OCI-LY3 (cell line): ENCODE measurements at regions not wholly inside any gene's neighbourhood (a gene's known extent, or its start where the extent isn't known, plus 50 kb on each side); places are given as distances from the start of the nearest gene placed in this dataset.
"Not testable (repeated sequence)": the region's sequence is repeated elsewhere in the genome, so short reads cannot be mapped to it uniquely, and the experiment has no call there.

ENCODE experiments used
- H2AFZ ChIP-seq: fragments of 200-600, 300-600 bp; shearing (Covaris generic); 2 replicates; pipeline ENCODE4 v1.6.0; 2014; ENCODE audit warnings: antibody characterized with exemption, low read depth, low read length
- H3K27ac ChIP-seq: fragments of 200-600, 300-600 bp; sonication (generic); 2 replicates; pipeline ENCODE4 v1.5.1; 2014; ENCODE audit warnings: mild to moderate bottlenecking, low read length, moderate library complexity, mixed read lengths
- H3K27me3 ChIP-seq: fragments of 200-600, 300-600 bp; sonication (generic); 2 replicates; pipeline ENCODE4 v1.6.1; 2014; ENCODE audit warnings: low read depth, low read length, mixed read lengths
- H3K36me3 ChIP-seq: fragments of 200-600, 300-600 bp; sonication (generic); replicated peaks from 2 replicates; pipeline ENCODE3; 2014; ENCODE audit warnings: low read depth, low read length, mixed read lengths
- H3K4me1 ChIP-seq: fragments of 300-600, 200-600 bp; sonication (generic); 2 replicates; pipeline ENCODE4 v1.6.1; 2014; ENCODE audit warnings: low read length, mixed read lengths
- H3K4me2 ChIP-seq: fragments of 200-600, 300-600 bp; sonication (generic); 2 replicates; pipeline ENCODE4 v1.6.1; 2014; ENCODE audit warnings: low read length, mixed read lengths
- H3K4me3 ChIP-seq: fragments of 300-600, 200-600 bp; sonication (generic); 2 replicates; pipeline ENCODE4 v1.5.1; 2014; ENCODE audit warnings: antibody characterized with exemption, mild to moderate bottlenecking, low read length, moderate library complexity
- H3K79me2 ChIP-seq: fragments of 300-600, 200-600 bp; shearing (Covaris generic); 2 replicates; pipeline ENCODE4 v1.6.1; 2014; ENCODE audit warnings: mild to moderate bottlenecking, low read length, mixed read lengths
- H3K9ac ChIP-seq: fragments of 300-600, 200-600 bp; shearing (Covaris generic); 2 replicates; pipeline ENCODE4 v1.6.0; 2014; ENCODE audit warnings: mild to moderate bottlenecking, low read length, moderate library complexity
- H3K9me3 ChIP-seq: fragments of 200-600, 300-600 bp; shearing (Covaris generic); 2 replicates; pipeline ENCODE4 v1.6.1; 2014; ENCODE audit warnings: low read length, mixed read lengths; ENCODE audit not compliant: insufficient read depth
- H4K20me1 ChIP-seq: fragments of 200-600, 300-600 bp; sonication (generic); 2 replicates; pipeline ENCODE4 v1.6.1; 2016; ENCODE audit warnings: low read length, mixed read lengths; ENCODE audit not compliant: insufficient read depth
- EZH2phosphoT487 ChIP-seq: fragments of 200-600 bp; shearing (Covaris generic); IDR thresholded peaks from 2 replicates; pipeline ENCODE4 v1.6.1; 2018; ENCODE audit warnings: antibody characterized with exemption, mixed run types, low read depth
- TF ChIP-seq, protein P1 (sequence below): fragments of 200-600, 300-600 bp; sonication (generic); IDR thresholded peaks from 2 replicates; pipeline ENCODE4 v1.5.1; 2014; ENCODE audit warnings: antibody characterized with exemption, low read length, low read depth

DNA sequence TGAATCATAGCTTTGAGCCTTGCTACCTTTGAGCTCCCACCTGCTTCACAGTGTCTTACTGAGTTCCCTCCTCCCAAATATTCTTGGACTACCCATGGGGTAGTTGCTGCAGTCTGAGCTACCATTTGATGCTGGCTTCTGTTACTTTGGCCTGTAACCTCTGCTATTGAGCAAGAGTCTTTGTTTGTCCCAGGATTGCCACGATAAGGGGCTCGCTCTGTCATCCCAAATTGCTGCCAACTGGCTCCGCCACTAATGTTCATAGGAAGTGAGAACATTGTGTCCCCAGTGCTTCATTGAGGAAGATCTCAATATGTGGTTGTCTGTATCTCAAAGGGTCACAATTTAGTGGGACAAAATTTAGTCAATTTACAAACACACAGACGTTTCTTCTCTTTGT is 103.8 kb downstream of the TRIM43 start:
- Histone ChIP-seq H3K9ac (no peak overlapping the region), H2AFZ (no peak overlapping the region), H3K4me3 (no peak overlapping the region), H3K9me3 (no peaks in the 10 kb centered on the region), H3K36me3 (no peaks in the 10 kb centered on the region), H3K27ac (no peak overlapping the region), H4K20me1 (no peaks in the 10 kb centered on the region), H3K79me2 (no peaks in the 10 kb centered on the region), H3K27me3 (peaks cover 26% of the 10 kb centered on the region), H3K4me1 (peaks cover 5% of the 10 kb centered on the region), H3K4me2 (no peak overlapping the region)
- no peak for TF ChIP-seq EZH2phosphoT487

DNA sequence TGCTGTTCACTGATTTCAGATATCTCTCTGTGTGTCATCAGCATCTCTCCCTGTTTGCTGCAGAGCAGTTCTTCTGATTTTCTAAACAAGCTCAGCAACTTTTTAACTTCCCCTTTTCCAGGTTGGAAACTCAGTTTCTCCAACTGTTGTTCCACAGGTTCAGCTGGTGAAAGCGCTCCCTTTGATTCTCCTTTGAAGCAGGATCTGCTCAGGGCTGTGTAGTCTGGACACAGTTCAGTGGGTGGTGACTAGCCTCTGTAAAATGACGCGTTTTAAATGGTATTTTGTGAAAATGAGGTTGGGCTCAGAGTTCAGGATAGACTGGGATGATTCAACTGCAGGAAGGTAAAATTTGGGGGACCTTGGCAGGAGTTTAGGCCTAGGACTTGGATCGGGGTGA is 106.3 kb downstream of the TRIM43 start:
- TF ChIP-seq, protein P1, sequence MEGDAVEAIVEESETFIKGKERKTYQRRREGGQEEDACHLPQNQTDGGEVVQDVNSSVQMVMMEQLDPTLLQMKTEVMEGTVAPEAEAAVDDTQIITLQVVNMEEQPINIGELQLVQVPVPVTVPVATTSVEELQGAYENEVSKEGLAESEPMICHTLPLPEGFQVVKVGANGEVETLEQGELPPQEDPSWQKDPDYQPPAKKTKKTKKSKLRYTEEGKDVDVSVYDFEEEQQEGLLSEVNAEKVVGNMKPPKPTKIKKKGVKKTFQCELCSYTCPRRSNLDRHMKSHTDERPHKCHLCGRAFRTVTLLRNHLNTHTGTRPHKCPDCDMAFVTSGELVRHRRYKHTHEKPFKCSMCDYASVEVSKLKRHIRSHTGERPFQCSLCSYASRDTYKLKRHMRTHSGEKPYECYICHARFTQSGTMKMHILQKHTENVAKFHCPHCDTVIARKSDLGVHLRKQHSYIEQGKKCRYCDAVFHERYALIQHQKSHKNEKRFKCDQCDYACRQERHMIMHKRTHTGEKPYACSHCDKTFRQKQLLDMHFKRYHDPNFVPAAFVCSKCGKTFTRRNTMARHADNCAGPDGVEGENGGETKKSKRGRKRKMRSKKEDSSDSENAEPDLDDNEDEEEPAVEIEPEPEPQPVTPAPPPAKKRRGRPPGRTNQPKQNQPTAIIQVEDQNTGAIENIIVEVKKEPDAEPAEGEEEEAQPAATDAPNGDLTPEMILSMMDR = no peak
- no peak for TF ChIP-seq EZH2phosphoT487
- H4K20me1 ChIP-seq = no peaks in the 10 kb centered on the region
- no peak overlapping the region for H3K27ac ChIP-seq
- H3K4me1 ChIP-seq = peaks cover 7% of the 10 kb centered on the region
- H3K4me3 ChIP-seq = no peak overlapping the region
- no peaks in the 10 kb centered on the region for H3K79me2 ChIP-seq
- no peaks in the 10 kb centered on the region for H3K9me3 ChIP-seq
- no peaks in the 10 kb centered on the region for H3K36me3 ChIP-seq
- H2AFZ ChIP-seq = no peak overlapping the region
- no peak overlapping the region for H3K4me2 ChIP-seq
- H3K27me3 ChIP-seq = peaks cover 26% of the 10 kb centered on the region
- H3K9ac ChIP-seq = no peak overlapping the region

DNA sequence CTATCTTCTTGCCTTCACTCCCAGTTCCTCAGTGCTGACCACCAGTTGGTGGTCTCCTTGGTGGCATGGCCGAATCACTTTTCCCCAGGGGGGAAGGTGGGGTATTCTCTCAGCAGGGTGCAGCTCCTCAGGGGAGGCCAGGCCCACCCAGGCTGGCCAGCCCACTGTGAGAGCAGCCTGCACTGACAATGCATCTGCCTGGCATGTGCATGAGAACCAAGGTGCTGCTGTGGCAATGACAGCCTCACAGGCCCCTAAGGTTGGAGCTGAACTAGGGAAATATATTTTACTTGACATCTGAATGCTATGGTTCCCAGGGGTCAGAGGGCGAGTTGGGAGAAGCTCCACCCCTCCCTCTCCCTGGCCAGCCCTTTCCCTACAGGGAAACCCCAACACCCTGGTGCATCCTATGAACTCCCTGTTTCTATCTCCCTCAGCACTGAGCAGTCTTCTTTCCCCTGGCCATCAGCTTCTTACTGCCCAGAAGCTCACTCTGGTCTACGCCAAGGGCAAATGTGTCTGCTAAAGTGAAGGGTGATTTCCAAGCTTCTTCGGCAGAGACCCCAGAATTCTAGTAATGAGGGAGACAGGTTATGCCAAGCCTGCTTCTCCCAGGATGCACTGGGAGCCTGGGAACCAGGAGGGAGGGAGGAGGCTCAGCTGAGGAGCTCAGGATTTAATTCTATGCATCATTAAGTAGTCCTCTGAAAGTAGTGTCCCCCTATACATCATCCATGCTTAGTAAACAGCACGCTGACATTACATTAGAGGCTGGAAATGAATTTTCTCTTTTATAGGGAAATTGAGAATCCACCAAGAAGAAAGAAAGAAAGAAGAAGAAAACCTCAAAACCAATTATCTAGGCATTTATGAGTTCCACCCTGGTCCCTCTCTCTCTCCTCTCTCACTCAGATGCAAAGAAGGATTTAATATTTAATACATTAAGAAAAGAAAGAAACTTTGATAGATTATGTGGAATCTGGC is 107.7 kb downstream of the TRIM43 start:
- not testable (repeated sequence) for H3K4me1 ChIP-seq, H3K4me2 ChIP-seq, H3K36me3 ChIP-seq, H2AFZ ChIP-seq, H4K20me1 ChIP-seq, H3K27ac ChIP-seq, H3K4me3 ChIP-seq, H3K9ac ChIP-seq, H3K79me2 ChIP-seq, H3K9me3 ChIP-seq
- H3K27me3 ChIP-seq = peaks cover 26% of the 10 kb centered on the region

DNA sequence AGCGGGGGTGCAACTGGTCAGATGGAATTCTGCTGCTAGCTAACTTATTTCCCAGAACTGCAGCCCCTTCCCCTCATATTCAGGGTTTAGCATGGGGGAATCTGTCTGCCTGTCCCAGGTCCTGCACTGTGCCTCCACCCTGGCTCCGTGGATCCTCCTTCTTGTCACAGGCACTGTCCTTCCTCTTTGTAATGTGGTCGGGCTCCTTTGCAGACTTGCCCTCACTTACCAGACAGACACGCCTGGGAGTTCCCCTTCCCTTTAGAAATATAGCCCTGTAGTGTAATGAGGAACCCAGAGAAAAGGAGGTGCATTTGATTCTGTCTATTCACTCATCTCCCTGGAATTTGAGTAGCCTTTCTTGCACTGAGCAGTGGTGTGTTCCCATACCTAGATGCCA is 108.7 kb downstream of the TRIM43 start:
- H3K4me3 ChIP-seq = peak overlapping the region; percentile 10
- H2AFZ ChIP-seq = no peak overlapping the region
- peaks cover 7% of the 10 kb centered on the region for H3K4me1 ChIP-seq
- H3K9ac ChIP-seq = no peak overlapping the region
- H3K27ac ChIP-seq = no peak overlapping the region
- no peaks in the 10 kb centered on the region for H4K20me1 ChIP-seq
- H3K27me3 ChIP-seq = peaks cover 22% of the 10 kb centered on the region
- no peaks in the 10 kb centered on the region for H3K9me3 ChIP-seq
- peak overlapping the region; percentile 47 for H3K4me2 ChIP-seq
- H3K79me2 ChIP-seq = no peaks in the 10 kb centered on the region
- no peak for TF ChIP-seq EZH2phosphoT487
- TF ChIP-seq, protein P1 = no peak
- no peaks in the 10 kb centered on the region for H3K36me3 ChIP-seq

DNA sequence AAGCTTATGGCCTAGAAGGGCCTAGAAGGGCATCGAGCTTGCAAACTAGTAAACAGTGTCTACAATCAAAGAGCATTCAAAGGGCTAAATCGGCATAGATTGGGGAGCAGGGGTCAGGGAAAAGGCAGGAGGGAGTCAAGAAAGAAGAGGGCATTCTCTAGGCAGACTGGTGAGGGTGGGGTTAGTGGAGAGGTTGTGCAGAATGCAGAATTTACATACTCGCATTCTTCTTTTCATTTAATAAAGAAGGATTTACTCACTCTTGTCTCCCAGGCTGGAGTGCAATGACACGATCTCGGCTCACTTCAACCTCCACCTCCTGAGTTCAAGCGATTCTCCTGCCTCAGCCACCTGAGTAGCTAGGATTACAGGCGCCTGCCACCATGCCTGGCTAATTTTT is 110.7 kb downstream of the TRIM43 start:
- no peak overlapping the region for H2AFZ ChIP-seq
- no peaks in the 10 kb centered on the region for H3K9me3 ChIP-seq
- H3K27ac ChIP-seq = no peak overlapping the region
- peaks cover 7% of the 10 kb centered on the region for H3K4me1 ChIP-seq
- no peaks in the 10 kb centered on the region for H3K79me2 ChIP-seq
- no peaks in the 10 kb centered on the region for H4K20me1 ChIP-seq
- H3K9ac ChIP-seq = no peak overlapping the region
- no peaks in the 10 kb centered on the region for H3K36me3 ChIP-seq
- TF ChIP-seq, protein P1 = no peak
- no peak for TF ChIP-seq EZH2phosphoT487
- H3K27me3 ChIP-seq = peaks cover 9% of the 10 kb centered on the region; the same call in 1 of the 2 replicates
- no peak overlapping the region for H3K4me2 ChIP-seq
- no peak overlapping the region for H3K4me3 ChIP-seq

DNA sequence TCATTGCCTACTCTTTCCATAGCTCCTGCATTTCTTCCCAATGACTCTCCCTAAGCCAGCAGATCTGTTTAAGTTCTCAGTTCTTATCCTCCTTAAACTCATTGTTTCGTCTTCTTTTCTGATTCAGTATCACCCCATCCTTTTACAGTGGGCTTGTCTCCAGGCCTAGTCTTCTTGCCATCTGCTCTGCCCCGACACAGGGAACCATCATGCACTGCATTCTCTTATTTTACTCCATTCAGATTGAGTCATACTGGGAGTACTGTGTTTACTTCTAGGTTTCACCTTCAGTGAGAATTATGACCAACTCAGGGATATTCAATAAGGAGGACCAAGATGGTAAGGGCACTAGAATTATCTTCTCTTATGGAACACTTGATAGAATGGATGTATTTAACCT is 115.4 kb downstream of the TRIM43 start:
- H3K9me3 ChIP-seq, H3K4me2 ChIP-seq, H4K20me1 ChIP-seq, H3K79me2 ChIP-seq, H3K36me3 ChIP-seq, H3K9ac ChIP-seq, H2AFZ ChIP-seq, H3K27ac ChIP-seq, H3K27me3 ChIP-seq, H3K4me3 ChIP-seq, H3K4me1 ChIP-seq: not testable (repeated sequence)
